IPS-15b (cell line): ENCODE measurements at regions not wholly inside any gene's neighbourhood (a gene's known extent, or its start where the extent isn't known, plus 50 kb on each side); places are given as distances from the start of the nearest gene placed in this dataset.

Source experiments
- H3K27me3 ChIP-seq: one replicate; pipeline ENCODE4 v1.6.1; 2013; ENCODE audit warnings: low read length; ENCODE audit not compliant: control insufficient read depth, insufficient read depth
- H3K36me3 ChIP-seq: one replicate; pipeline ENCODE4 v1.6.1; 2013; ENCODE audit warnings: low read length; ENCODE audit not compliant: control insufficient read depth, insufficient read depth
- H3K4me1 ChIP-seq: one replicate; pipeline ENCODE4 v1.6.1; 2013; ENCODE audit warnings: mild to moderate bottlenecking, low read length; ENCODE audit not compliant: control insufficient read depth, insufficient read depth
- H3K4me3 ChIP-seq: one replicate; pipeline ENCODE4 v1.5.1; 2013; ENCODE audit warnings: low read depth, low read length
- H3K9ac ChIP-seq: one replicate; pipeline ENCODE4 v1.6.1; 2013; ENCODE audit warnings: low read depth, mild to moderate bottlenecking, low read length
- H3K9me3 ChIP-seq: one replicate; pipeline ENCODE4 v1.6.1; 2013; ENCODE audit warnings: mild to moderate bottlenecking, low read length; ENCODE audit not compliant: control insufficient read depth, insufficient read depth

DNA sequence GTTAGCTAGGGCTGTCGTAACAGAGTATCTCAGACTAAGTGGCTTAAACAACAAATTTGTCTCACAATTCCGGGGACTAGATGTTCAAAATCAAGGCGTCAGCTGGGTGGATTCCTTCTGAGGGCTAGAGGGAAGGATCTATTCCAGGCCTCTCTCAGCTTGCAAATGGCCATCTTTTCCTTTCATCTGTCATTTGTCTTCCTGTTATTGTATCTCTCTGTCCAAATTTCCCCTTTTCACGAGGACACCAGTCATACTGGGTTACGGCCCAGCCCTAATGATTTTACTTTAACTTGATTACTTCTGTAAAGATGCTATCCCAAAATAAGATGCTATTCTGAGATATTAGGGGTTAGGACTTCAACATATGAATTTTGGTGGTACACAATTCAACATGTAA lies 119.0 kb upstream of the CPSF6 start:
- H3K9me3 ChIP-seq = no peaks in the 10 kb centered on the region
- H3K4me1 ChIP-seq = peaks cover 4% of the 10 kb centered on the region
- H3K36me3 ChIP-seq = peaks cover 3% of the 10 kb centered on the region
- H3K27me3 ChIP-seq = no peaks in the 10 kb centered on the region
- H3K4me3 ChIP-seq = no peak overlapping the region
- no peak overlapping the region for H3K9ac ChIP-seq

DNA sequence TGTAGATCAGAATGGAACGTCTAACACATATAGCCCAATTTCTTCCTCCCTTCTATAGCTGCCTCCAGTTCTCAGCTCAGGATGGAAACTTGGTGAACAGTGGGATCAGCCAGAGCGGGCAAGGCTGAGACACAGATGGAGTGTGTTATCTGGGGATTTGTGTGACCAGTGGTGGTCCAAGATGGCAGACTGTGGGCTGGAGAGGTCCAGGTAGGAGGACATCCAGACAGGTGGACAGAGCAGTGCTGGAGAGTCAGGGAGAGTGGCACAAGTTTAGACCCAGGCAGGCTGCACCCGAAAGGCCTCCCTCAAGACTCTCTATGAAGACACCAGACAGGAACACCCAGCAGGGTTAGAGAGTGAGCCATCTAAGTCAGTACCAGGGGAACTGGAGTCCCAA lies 116.1 kb upstream of the CPSF6 start:
- no peaks in the 10 kb centered on the region for H3K27me3 ChIP-seq
- H3K4me1 ChIP-seq = peaks cover 4% of the 10 kb centered on the region
- H3K9ac ChIP-seq = no peak overlapping the region
- no peaks in the 10 kb centered on the region for H3K9me3 ChIP-seq
- peaks cover 3% of the 10 kb centered on the region for H3K36me3 ChIP-seq
- H3K4me3 ChIP-seq = no peak overlapping the region

DNA sequence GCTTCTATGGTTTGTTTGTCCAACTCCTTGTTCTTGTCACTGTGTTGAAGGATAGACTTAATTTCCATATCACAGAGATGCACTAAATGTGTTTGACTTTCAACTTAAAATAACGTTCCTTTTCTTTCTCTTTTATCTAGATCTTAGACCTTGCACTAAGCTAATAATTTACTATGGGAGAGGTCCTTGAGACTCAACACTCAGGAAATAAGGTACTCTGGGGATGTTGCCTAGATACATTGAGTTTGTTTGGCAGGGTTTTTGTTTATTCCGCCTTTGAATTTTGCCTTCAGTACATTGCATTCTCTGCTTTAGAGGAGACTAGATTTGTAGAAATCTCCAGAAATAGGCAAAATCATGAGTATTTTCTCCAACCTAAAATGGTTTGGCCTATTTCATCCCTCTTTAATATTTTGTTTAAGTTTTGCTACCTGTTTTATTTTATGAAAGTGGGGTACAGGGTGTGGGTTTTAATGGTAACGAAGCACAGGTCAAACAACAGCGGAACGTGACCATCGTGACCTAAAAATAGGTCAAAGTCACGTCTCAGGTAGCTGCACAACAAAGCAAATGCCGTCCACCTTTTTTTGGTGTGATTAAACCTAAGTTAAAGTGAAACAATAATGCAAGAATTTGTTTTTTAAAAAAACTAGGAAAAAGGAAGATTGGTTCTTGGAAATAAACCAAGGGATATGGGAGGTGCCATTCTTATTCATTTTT lies 115.3 kb upstream of the CPSF6 start:
- no peaks in the 10 kb centered on the region for H3K27me3 ChIP-seq
- no peaks in the 10 kb centered on the region for H3K9me3 ChIP-seq
- no peak overlapping the region for H3K9ac ChIP-seq
- no peak overlapping the region for H3K4me3 ChIP-seq
- peaks cover 4% of the 10 kb centered on the region for H3K4me1 ChIP-seq
- H3K36me3 ChIP-seq = peaks cover 3% of the 10 kb centered on the region

DNA sequence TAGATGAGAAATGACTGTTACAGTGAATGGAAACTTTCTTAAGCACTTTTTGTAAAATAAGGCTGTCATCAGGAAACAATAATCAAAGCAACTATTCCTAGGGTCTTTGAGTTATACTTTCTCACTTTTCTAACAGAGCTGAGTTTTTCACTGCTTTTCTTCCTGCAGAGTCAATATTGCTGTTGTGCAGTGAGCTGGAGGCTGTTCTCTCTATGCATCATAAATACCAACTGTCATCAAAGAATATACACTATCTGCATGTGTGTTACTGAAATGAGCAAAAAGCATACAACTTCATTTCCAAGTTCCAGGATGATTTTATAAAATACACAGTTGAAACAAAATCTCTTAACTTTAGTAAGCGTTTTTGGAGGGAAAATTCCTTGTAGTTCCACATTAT lies 110.4 kb upstream of the CPSF6 start:
- no peak overlapping the region for H3K9ac ChIP-seq
- H3K36me3 ChIP-seq = no peaks in the 10 kb centered on the region
- H3K9me3 ChIP-seq = no peaks in the 10 kb centered on the region
- peaks cover 4% of the 10 kb centered on the region for H3K4me1 ChIP-seq
- no peak overlapping the region for H3K4me3 ChIP-seq
- H3K27me3 ChIP-seq = no peaks in the 10 kb centered on the region

DNA sequence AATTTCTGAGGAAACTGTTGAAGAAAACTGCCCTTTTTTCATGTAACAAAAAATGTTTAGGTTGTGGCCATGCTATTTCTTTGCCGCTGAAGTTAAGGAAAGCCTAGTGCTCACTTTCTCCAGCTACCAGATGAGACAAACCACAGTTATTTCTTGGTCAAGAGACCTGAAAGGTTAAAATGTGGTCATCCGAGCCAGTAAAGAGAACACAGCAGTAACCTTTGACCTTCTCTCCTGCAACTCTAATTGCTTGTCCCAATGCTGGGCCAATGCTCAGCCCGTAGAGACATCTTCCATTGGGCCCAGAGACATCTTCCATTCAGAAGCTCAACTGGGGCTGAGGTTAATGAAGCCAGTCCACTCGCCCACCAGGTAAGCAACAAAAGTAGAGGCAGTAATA lies 109.8 kb upstream of the CPSF6 start:
- Histone ChIP-seq H3K36me3 (no peaks in the 10 kb centered on the region), H3K27me3 (no peaks in the 10 kb centered on the region), H3K9me3 (no peaks in the 10 kb centered on the region), H3K4me3 (no peak overlapping the region), H3K4me1 (peaks cover 4% of the 10 kb centered on the region), H3K9ac (no peak overlapping the region)

DNA sequence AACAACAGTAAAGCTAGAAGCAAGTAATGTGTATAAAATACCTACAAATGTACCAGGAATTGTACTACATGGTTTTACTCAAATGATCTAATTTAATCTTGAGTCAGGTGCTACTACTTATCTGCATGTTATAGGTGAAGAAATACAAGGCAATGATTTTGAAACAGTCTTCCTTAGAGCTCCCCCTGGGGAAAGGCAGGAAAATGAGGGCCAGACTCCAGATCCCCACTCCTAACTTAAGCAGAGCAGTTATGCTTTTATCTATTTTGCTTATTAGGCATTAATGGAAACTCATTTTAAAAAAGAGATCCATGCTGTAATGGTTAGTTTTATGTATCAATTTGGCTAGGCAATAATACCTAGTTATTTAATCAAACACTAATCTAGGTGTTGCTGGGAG lies 109.3 kb upstream of the CPSF6 start:
- Histone ChIP-seq H3K27me3 (no peaks in the 10 kb centered on the region), H3K9me3 (no peaks in the 10 kb centered on the region), H3K36me3 (no peaks in the 10 kb centered on the region), H3K4me3 (no peak overlapping the region), H3K4me1 (peaks cover 2% of the 10 kb centered on the region), H3K9ac (no peak overlapping the region)

DNA sequence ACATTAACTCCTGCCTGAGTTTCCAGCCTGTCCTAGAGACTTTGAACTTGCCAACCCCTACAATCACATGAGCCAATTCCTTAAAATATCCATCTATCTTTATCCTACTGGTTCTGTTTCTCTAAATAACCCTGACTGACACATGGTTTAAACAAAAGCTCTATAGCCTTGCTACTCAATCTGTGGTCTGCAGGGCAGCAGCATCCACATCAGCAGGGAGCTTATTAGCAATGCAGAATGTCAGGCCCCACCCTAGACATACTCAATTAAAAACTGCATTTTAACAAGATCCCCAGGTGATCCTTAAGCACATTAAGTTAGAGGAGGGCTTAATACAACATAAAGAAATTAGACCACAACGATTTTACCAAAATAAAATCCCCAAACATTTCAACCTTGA lies 108.3 kb upstream of the CPSF6 start:
- no peak overlapping the region for H3K9ac ChIP-seq
- H3K4me1 ChIP-seq = no peaks in the 10 kb centered on the region
- H3K36me3 ChIP-seq = no peaks in the 10 kb centered on the region
- no peaks in the 10 kb centered on the region for H3K27me3 ChIP-seq
- H3K4me3 ChIP-seq = no peak overlapping the region
- H3K9me3 ChIP-seq = no peaks in the 10 kb centered on the region

DNA sequence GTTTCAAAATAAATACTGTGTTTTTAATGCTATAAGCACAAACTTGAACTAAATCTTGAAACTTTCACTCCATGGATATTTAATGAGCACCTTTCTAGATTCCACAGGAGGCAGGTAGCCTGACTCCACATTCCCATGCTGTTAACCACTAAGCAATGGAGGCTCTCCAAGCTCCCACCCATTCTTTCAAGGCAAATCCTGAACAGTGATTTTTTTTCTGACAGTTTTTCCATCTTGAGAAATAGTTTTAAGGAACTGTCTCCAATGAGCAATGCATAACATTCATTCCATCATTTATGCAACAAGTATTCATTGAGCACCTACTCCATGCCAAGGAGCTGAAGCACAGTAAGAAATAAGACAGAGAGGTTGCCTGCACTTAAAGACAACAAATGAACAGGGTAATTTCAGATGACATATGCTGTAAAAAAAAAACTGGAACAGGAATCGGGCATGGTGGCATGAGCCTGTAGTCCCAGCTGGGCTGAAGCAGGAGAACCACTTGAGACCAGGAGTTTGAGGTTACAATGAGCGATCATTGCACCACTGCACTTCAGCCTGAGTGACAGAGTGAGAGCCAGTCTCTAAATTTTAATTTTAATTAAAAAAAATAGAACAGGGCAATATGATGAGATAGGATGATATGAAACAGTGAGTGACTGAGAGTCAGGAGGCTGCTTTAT lies 102.3 kb upstream of the CPSF6 start:
- Histone ChIP-seq H3K27me3 (no peaks in the 10 kb centered on the region), H3K4me1 (no peaks in the 10 kb centered on the region), H3K4me3 (no peak overlapping the region), H3K36me3 (no peaks in the 10 kb centered on the region), H3K9me3 (peaks cover 2% of the 10 kb centered on the region), H3K9ac (no peak overlapping the region)

DNA sequence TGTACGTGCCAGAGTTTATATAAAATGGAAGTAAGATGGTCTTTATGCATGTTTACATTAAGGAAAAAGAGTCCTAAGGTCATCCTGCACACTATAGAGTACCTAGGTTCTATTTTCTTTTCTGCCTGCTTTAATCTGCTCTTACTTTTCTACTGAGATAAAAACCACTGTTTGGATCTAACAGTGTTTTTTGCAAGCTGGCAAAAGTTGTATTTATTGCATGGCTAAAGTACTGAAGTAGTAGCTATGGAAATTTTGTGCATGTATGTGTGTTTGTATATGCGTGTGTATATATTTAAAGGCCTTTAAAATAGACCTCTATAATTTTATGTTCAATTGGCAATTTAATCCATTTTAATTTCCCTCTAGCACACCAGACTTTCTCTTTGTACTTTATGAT lies 98.3 kb upstream of the CPSF6 start:
- H3K36me3 ChIP-seq = no peaks in the 10 kb centered on the region
- no peak overlapping the region for H3K4me3 ChIP-seq
- H3K27me3 ChIP-seq = no peaks in the 10 kb centered on the region
- H3K4me1 ChIP-seq = no peaks in the 10 kb centered on the region
- no peak overlapping the region for H3K9ac ChIP-seq
- peaks cover 2% of the 10 kb centered on the region for H3K9me3 ChIP-seq

DNA sequence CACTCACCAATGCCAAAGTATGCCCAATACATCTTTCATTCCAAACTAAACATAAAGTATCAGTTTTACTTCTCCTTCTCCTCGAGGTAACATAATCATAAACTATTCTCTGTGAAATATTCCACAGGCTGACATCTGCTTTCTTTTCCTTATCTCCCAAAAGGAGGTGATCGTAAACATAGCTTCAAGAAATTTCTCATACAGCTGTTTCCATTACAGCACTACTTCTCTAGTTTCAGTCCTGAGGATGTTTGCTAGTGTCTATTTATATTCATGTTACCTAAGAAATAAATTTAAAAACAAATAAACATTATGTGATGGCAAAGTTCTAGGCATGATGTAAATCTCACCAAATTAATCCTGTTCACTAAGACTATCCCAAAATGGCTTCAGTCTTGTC lies 90.1 kb upstream of the CPSF6 start:
- H3K36me3 ChIP-seq = no peaks in the 10 kb centered on the region
- H3K4me1 ChIP-seq = no peaks in the 10 kb centered on the region
- H3K9ac ChIP-seq = no peak overlapping the region
- no peaks in the 10 kb centered on the region for H3K9me3 ChIP-seq
- no peak overlapping the region for H3K4me3 ChIP-seq
- no peaks in the 10 kb centered on the region for H3K27me3 ChIP-seq

DNA sequence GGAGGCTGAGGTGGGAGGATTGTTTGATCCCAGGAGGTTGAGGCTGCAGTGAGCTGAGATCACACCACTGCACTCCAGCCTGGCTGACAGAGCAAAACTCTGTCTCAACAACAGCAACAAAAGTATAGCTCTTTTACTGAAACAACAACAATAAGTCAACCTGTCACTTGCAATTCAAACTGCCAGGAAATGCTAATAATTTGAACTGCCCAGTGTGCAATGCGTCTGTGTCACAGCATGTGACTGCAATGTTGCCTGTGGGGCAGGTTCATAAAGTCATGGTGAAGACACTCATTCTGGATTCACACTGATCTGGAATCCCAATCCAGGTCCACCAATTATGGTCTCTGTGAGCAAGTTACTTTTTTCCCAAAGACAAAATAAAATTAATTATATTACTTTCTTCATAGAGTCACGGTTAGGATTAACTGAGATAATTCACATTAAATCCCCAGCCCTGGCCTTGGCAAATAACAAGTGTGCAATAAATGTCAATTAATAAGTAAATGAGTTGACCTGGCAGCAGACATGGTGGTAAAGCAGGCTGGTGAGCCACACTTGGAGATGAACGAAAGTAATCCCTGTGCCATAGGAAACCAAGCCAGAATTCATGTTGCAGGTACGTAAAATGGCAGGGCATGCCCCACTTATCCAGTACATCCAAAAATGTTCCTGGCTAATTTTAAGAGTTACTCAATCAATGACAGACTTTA lies 89.1 kb upstream of the CPSF6 start:
- no peaks in the 10 kb centered on the region for H3K27me3 ChIP-seq
- no peaks in the 10 kb centered on the region for H3K36me3 ChIP-seq
- no peaks in the 10 kb centered on the region for H3K9me3 ChIP-seq
- no peaks in the 10 kb centered on the region for H3K4me1 ChIP-seq
- H3K9ac ChIP-seq = no peak overlapping the region
- no peak overlapping the region for H3K4me3 ChIP-seq

DNA sequence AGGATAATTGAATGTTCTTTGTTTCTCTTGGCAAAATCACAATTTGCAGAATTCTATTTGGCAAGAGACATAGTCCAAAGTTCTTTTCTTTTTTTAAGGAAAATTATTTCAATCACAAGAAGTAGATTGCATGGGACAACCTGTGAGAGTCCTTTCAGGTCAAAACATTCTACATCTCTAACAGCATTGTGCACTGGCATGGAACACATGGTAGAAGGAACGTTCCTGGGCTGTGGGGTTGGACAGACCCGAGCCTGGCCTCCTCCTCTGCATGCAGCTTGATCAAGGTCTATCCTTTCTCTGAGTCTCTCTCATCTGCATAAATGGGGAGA lies 88.6 kb upstream of the CPSF6 start:
- Histone ChIP-seq H3K4me3 (no peak overlapping the region), H3K27me3 (no peaks in the 10 kb centered on the region), H3K4me1 (no peaks in the 10 kb centered on the region), H3K9me3 (no peaks in the 10 kb centered on the region), H3K9ac (no peak overlapping the region), H3K36me3 (no peaks in the 10 kb centered on the region)
